Ascending aorta (tissue), 2 donors: ENCODE measurements at regions not wholly inside any gene's neighbourhood (a gene's known extent, or its start where the extent isn't known, plus 50 kb on each side); places are given as distances from the start of the nearest gene placed in this dataset.

ENCODE experiments used
- DNase-seq, 2 donors: peaks; one replicate each; pipeline ENCODE4 v3.0.0-alpha.2; 2019; ENCODE audit warnings: low spot score in 2 of 2
- H3K27ac ChIP-seq, 2 donors: fragments of 200-600 bp; sonication (generic); one replicate each; pipeline ENCODE4 v1.5.1; 2016 to 2017; ENCODE audit warnings: mild to moderate bottlenecking in 1 of 2
- H3K27me3 ChIP-seq: fragments of 200-600 bp; sonication (generic); one replicate; pipeline ENCODE4 v1.5.1; 2017
- H3K36me3 ChIP-seq, 2 donors: fragments of 200-600 bp; sonication (generic); one replicate each; pipeline ENCODE4 v1.5.1; 2016
- H3K4me1 ChIP-seq, 2 donors: fragments of 200-600 bp; sonication (generic); one replicate each; pipeline ENCODE4 v1.5.1; 2016 to 2017; ENCODE audit warnings: mild to moderate bottlenecking in 1 of 2
- H3K4me3 ChIP-seq, 2 donors: fragments of 200-600 bp; sonication (generic); one replicate each; pipeline ENCODE4 v1.5.1; 2016 to 2017; ENCODE audit warnings: mild to moderate bottlenecking in 1 of 2
- H3K9me3 ChIP-seq, 2 donors: fragments of 200-600 bp; sonication (generic); one replicate each; pipeline ENCODE4 v1.5.1; 2016
- CTCF ChIP-seq, 3 experiments: fragments of 200-600 bp in 2 of 3; fragments of 450-650 bp in 1 of 3; sonication (generic) in 2 of 3; IDR thresholded peaks; one replicate each; pipeline ENCODE4 v1.5.1; 2016 to 2019; ENCODE audit warnings: antibody characterized with exemption in 3 of 3, mild to moderate bottlenecking in 1 of 3, moderate library complexity in 1 of 3
- intact Hi-C: fragments of 100-400 bp; cut with DNase I; formaldehyde crosslinking; loops from one replicate; pipeline ENCODE4 v1.15.1; 2023

- Histone ChIP-seq H3K4me3 (no peak overlapping the region), H3K36me3 (no peaks in the 10 kb centered on the region), H3K4me1 (no peaks in the 10 kb centered on the region), H3K27ac (no peak overlapping the region), H3K9me3 (no peaks in the 10 kb centered on the region), H3K27me3 (no peaks in the 10 kb centered on the region)
- TF ChIP-seq CTCF (IDR thresholded peaks at IDR 0.05): no peak
- intact Hi-C loops: no loop called here
- no peak for DNase-seq
Measured at GRCh38 chr12:111174961-111175345, 193.9 kb downstream of the PHETA1 start.

- Histone ChIP-seq H3K27ac (no peak overlapping the region), H3K4me1 (no peaks in the 10 kb centered on the region), H3K4me3 (no peak overlapping the region), H3K36me3 (no peaks in the 10 kb centered on the region), H3K27me3 (no peaks in the 10 kb centered on the region), H3K9me3 (no peaks in the 10 kb centered on the region)
- DNase-seq: no peak
- intact Hi-C loops: no loop called here
- no peak for TF ChIP-seq CTCF (IDR thresholded peaks at IDR 0.05)
Measured at GRCh38 chr12:111174251-111174960, 194.5 kb downstream of the PHETA1 start.

- DNase-seq: no peak
- H3K9me3 ChIP-seq: no peaks in the 10 kb centered on the region
- intact Hi-C loops: no loop called here
- no peak overlapping the region for H3K27ac ChIP-seq
- H3K4me3 ChIP-seq: no peak overlapping the region
- no peak for TF ChIP-seq CTCF (IDR thresholded peaks at IDR 0.05)
- no peaks in the 10 kb centered on the region for H3K27me3 ChIP-seq
- no peaks in the 10 kb centered on the region for H3K36me3 ChIP-seq
- H3K4me1 ChIP-seq: no peaks in the 10 kb centered on the region
Measured at GRCh38 chr12:111173836-111174235, 195.1 kb downstream of the PHETA1 start.

GRCh38 chr12:111173391-111173790 lies 195.5 kb downstream of the PHETA1 start:
- no peaks in the 10 kb centered on the region for H3K27me3 ChIP-seq
- no peak for DNase-seq
- no peaks in the 10 kb centered on the region for H3K9me3 ChIP-seq
- intact Hi-C loops: no loop called here
- H3K27ac ChIP-seq: no peak overlapping the region
- H3K4me3 ChIP-seq: no peak overlapping the region
- H3K36me3 ChIP-seq: no peaks in the 10 kb centered on the region
- no peaks in the 10 kb centered on the region for H3K4me1 ChIP-seq
- no peak for TF ChIP-seq CTCF (IDR thresholded peaks at IDR 0.05)

GRCh38 chr12:111172786-111173185 lies 196.1 kb downstream of the PHETA1 start:
- H3K27me3 ChIP-seq: no peaks in the 10 kb centered on the region
- no peaks in the 10 kb centered on the region for H3K9me3 ChIP-seq

More at GRCh38 chr12:111172786-111173185, 196.1 kb downstream of the PHETA1 start:
- intact Hi-C loops: no loop called here
- no peak for DNase-seq
- Histone ChIP-seq H3K4me1 (no peaks in the 10 kb centered on the region), H3K4me3 (no peak overlapping the region), H3K36me3 (no peaks in the 10 kb centered on the region), H3K27ac (no peak overlapping the region)
- no peak for TF ChIP-seq CTCF (IDR thresholded peaks at IDR 0.05)
